NCI-H82 (cell line): ENCODE measurements at regions not wholly inside any gene's neighbourhood (a gene's known extent, or its start where the extent isn't known, plus 50 kb on each side); places are given as distances from the start of the nearest gene placed in this dataset.

Experiments
- DNase-seq: peaks from one replicate; lab custom pipeline; 2025; lab: John Stamatoyannopoulos, UW

GRCh38 chr7:17689361-17689902, 250.9 kb downstream of the SNX13 start:
- DNase-seq: no peak

GRCh38 chr7:17690030-17690429, 250.3 kb downstream of the SNX13 start:
- DNase-seq: no peak

- no peak for DNase-seq
These were observed 243.9 kb downstream of the SNX13 start for GRCh38 chr7:17696422-17696821.

- DNase-seq: no peak
These were observed 243.0 kb downstream of the SNX13 start for GRCh38 chr7:17697128-17697881.

GRCh38 chr7:17699696-17700095, 240.6 kb downstream of the SNX13 start:
- no peak for DNase-seq

GRCh38 chr7:17700138-17700537, 240.2 kb downstream of the SNX13 start:
- no peak for DNase-seq

GRCh38 chr7:17706275-17706674, 234.0 kb downstream of the SNX13 start:
- DNase-seq: no peak

- DNase-seq: peak; percentile 78
These were observed 233.6 kb downstream of the SNX13 start for GRCh38 chr7:17706734-17707133.

- no peak for DNase-seq
These were observed 231.2 kb downstream of the SNX13 start for GRCh38 chr7:17709127-17709526.

- DNase-seq: no peak
These were observed 230.7 kb downstream of the SNX13 start for GRCh38 chr7:17709599-17709998.

GRCh38 chr7:17710312-17710711, 230.0 kb downstream of the SNX13 start:
- DNase-seq: no peak

- no peak for DNase-seq
These were observed 226.7 kb downstream of the SNX13 start for GRCh38 chr7:17713584-17713983.

- DNase-seq: no peak
These were observed 223.5 kb downstream of the SNX13 start for GRCh38 chr7:17716816-17717215.

GRCh38 chr7:17719998-17720397, 220.3 kb downstream of the SNX13 start:
- DNase-seq: no peak

- DNase-seq: peak; percentile 47
These were observed 218.5 kb downstream of the SNX13 start for GRCh38 chr7:17721736-17722285.

GRCh38 chr7:17722798-17723197, 217.5 kb downstream of the SNX13 start:
- DNase-seq: no peak

GRCh38 chr7:17725821-17726220, 214.5 kb downstream of the SNX13 start:
- no peak for DNase-seq

- no peak for DNase-seq
These were observed 208.2 kb downstream of the SNX13 start for GRCh38 chr7:17732083-17732482.
